ENCODE measurements at regions not wholly inside any gene's neighbourhood (a gene's known extent, or its start where the extent isn't known, plus 50 kb on each side); places are given as distances from the start of the nearest gene placed in this dataset.

- Histone ChIP-seq H4K20me1 (ENCODE audit: insufficient read depth, poor library complexity, severe bottlenecking) (no peaks in the 10 kb centered on the region), H3K36me3 (replicated peaks; ENCODE audit: insufficient read depth, low read depth) (no peaks in the 10 kb centered on the region), H3K4me1 (ENCODE audit: insufficient read depth) (no peaks in the 10 kb centered on the region), H3K27ac (no peak overlapping the region), H3K79me2 (no peaks in the 10 kb centered on the region), H3K9me3 (ENCODE audit: low read depth) (no peaks in the 10 kb centered on the region), H3K4me3 (no peak overlapping the region), H2AFZ (no peak overlapping the region), H3K9me2 (replicated peaks; ENCODE audit: insufficient read depth) (no peaks in the 10 kb centered on the region), H3K27me3 (no peaks in the 10 kb centered on the region), H3K4me2 (no peak overlapping the region)
- WGBS (ENCODE audit: low lambda C conversion rate, missing lambda C conversion rate) = 94% methylated on average over 4 of the region's 4 CpGs
- DNase-seq (ENCODE audit: low spot score) = no peak
- TF ChIP-seq EZH2phosphoT487 (IDR thresholded peaks at IDR 0.05; ENCODE audit: low read depth, severe bottlenecking, unreplicated experiment) (no peak), CTCF (IDR thresholded peaks at IDR 0.05; ENCODE audit: poor library complexity) (no peak), EZH2 (IDR thresholded peaks at IDR 0.05; ENCODE audit: borderline replicate concordance) (no peak)
Measured at GRCh38 chr6:66689608-66690007, 982.6 kb upstream of the EYS start.

GRCh38 chr6:66687611-66688140, 980.6 kb upstream of the EYS start:
- Histone ChIP-seq H3K9me2 (replicated peaks; ENCODE audit: insufficient read depth) (no peaks in the 10 kb centered on the region), H2AFZ (no peak overlapping the region), H3K4me3 (no peak overlapping the region), H3K27ac (no peak overlapping the region), H3K79me2 (no peaks in the 10 kb centered on the region), H3K4me2 (no peak overlapping the region), H3K27me3 (no peaks in the 10 kb centered on the region), H4K20me1 (ENCODE audit: insufficient read depth, poor library complexity, severe bottlenecking) (no peaks in the 10 kb centered on the region), H3K9me3 (ENCODE audit: low read depth) (no peaks in the 10 kb centered on the region), H3K36me3 (replicated peaks; ENCODE audit: insufficient read depth, low read depth) (no peaks in the 10 kb centered on the region), H3K4me1 (ENCODE audit: insufficient read depth) (no peaks in the 10 kb centered on the region)
- no peak for DNase-seq (ENCODE audit: low spot score)
- no peak for TF ChIP-seq EZH2 (IDR thresholded peaks at IDR 0.05; ENCODE audit: borderline replicate concordance)
- no peak for TF ChIP-seq CTCF (IDR thresholded peaks at IDR 0.05; ENCODE audit: poor library complexity)
- TF ChIP-seq EZH2phosphoT487 (IDR thresholded peaks at IDR 0.05; ENCODE audit: low read depth, severe bottlenecking, unreplicated experiment) = no peak
- 23% methylated on average over 3 of the region's 3 CpGs for WGBS (ENCODE audit: low lambda C conversion rate, missing lambda C conversion rate)

- no peak overlapping the region for H3K4me3 ChIP-seq
- no peaks in the 10 kb centered on the region for H4K20me1 ChIP-seq (ENCODE audit: insufficient read depth, poor library complexity, severe bottlenecking)
- H3K4me1 ChIP-seq (ENCODE audit: insufficient read depth) = no peaks in the 10 kb centered on the region
- H3K27me3 ChIP-seq = no peaks in the 10 kb centered on the region
- no peaks in the 10 kb centered on the region for H3K9me3 ChIP-seq (ENCODE audit: low read depth)
- H3K36me3 ChIP-seq (replicated peaks; ENCODE audit: insufficient read depth, low read depth) = no peaks in the 10 kb centered on the region
- no peaks in the 10 kb centered on the region for H3K9me2 ChIP-seq (replicated peaks; ENCODE audit: insufficient read depth)
- WGBS (ENCODE audit: low lambda C conversion rate, missing lambda C conversion rate) = 85% methylated on average over 5 of the region's 5 CpGs
- H2AFZ ChIP-seq = no peak overlapping the region
- no peaks in the 10 kb centered on the region for H3K79me2 ChIP-seq
- H3K4me2 ChIP-seq = no peak overlapping the region
- no peak overlapping the region for H3K27ac ChIP-seq
- no peak for DNase-seq (ENCODE audit: low spot score)
- TF ChIP-seq EZH2 (IDR thresholded peaks at IDR 0.05; ENCODE audit: borderline replicate concordance) (no peak), CTCF (IDR thresholded peaks at IDR 0.05; ENCODE audit: poor library complexity) (no peak), EZH2phosphoT487 (IDR thresholded peaks at IDR 0.05; ENCODE audit: low read depth, severe bottlenecking, unreplicated experiment) (no peak)
Measured at GRCh38 chr6:66675906-66676305, 968.9 kb upstream of the EYS start.

DNA sequence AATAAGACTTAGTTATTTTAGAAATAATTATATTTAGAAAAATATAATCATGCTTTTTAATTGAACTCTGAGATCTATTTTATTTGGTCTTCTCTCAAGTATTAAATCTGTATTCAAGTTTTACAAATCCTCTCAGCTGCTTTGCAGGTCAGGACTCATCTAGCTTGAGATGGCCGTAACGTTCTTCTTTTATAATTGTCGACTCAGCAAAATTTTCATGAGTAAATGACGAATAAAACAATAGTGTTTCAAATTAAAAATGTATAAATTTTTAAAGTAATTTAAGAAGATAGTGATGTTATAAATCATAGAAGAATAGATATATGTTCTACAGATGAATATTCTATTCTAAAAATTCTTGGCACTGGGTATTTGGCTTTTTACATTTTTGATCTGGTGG, 957.1 kb upstream of the EYS start:
- Histone ChIP-seq H3K4me1 (ENCODE audit: insufficient read depth) (no peaks in the 10 kb centered on the region), H3K27ac (no peak overlapping the region), H3K4me2 (no peak overlapping the region), H3K79me2 (no peaks in the 10 kb centered on the region), H3K9me3 (ENCODE audit: low read depth) (no peaks in the 10 kb centered on the region), H2AFZ (no peak overlapping the region), H3K36me3 (replicated peaks; ENCODE audit: insufficient read depth, low read depth) (no peaks in the 10 kb centered on the region), H4K20me1 (ENCODE audit: insufficient read depth, poor library complexity, severe bottlenecking) (no peaks in the 10 kb centered on the region), H3K4me3 (no peak overlapping the region), H3K27me3 (no peaks in the 10 kb centered on the region), H3K9me2 (replicated peaks; ENCODE audit: insufficient read depth) (no peaks in the 10 kb centered on the region)
- no peak for DNase-seq (ENCODE audit: low spot score)
- TF ChIP-seq EZH2phosphoT487 (IDR thresholded peaks at IDR 0.05; ENCODE audit: low read depth, severe bottlenecking, unreplicated experiment) (no peak), EZH2 (IDR thresholded peaks at IDR 0.05; ENCODE audit: borderline replicate concordance) (no peak), CTCF (IDR thresholded peaks at IDR 0.05; ENCODE audit: poor library complexity) (no peak)
- 93% methylated on average over 4 of the region's 4 CpGs for WGBS (ENCODE audit: low lambda C conversion rate, missing lambda C conversion rate)

Measured in hepatocyte (in vitro differentiated cells).